Smooth muscle cell (in vitro differentiated cells): ENCODE measurements at regions not wholly inside any gene's neighbourhood (a gene's known extent, or its start where the extent isn't known, plus 50 kb on each side); places are given as distances from the start of the nearest gene placed in this dataset.

Experiments used
- DNase-seq: peaks from one replicate; lab custom pipeline; 2025; ENCODE audit not compliant: unreplicated experiment; lab: John Stamatoyannopoulos, UW
- H2AFZ ChIP-seq: fragments of 200-600 bp; sonication (generic); 2 replicates; pipeline ENCODE4 v1.6.0; 2016; ENCODE audit warnings: antibody characterized with exemption, low read depth, mild to moderate bottlenecking
- H3F3A ChIP-seq: fragments of 200-600 bp; sonication (generic); 2 replicates; pipeline ENCODE4 v1.6.0; 2017; ENCODE audit warnings: antibody characterized with exemption, low read depth
- H3K27ac ChIP-seq: fragments of 200-600 bp; sonication (generic); 2 replicates; pipeline ENCODE4 v1.5.1; 2016; ENCODE audit warnings: low read depth, mild to moderate bottlenecking
- H3K27me3 ChIP-seq: fragments of 200-600 bp; sonication (generic); 2 replicates; pipeline ENCODE4 v1.6.1; 2016; ENCODE audit warnings: low read depth, mild to moderate bottlenecking
- H3K36me3 ChIP-seq: fragments of 200-600 bp; sonication (generic); 2 replicates; pipeline ENCODE4 v1.5.1; 2016; ENCODE audit warnings: low read depth
- H3K4me1 ChIP-seq: fragments of 200-600 bp; sonication (generic); 2 replicates; pipeline ENCODE4 v1.5.1; 2016; ENCODE audit warnings: low read depth
- H3K4me2 ChIP-seq: fragments of 200-600 bp; sonication (generic); 2 replicates; pipeline ENCODE4 v1.6.0; 2016; ENCODE audit warnings: mild to moderate bottlenecking
- H3K4me3 ChIP-seq: fragments of 200-600 bp; sonication (generic); 2 replicates; pipeline ENCODE4 v1.5.1; 2016; ENCODE audit warnings: mild to moderate bottlenecking
- H3K79me2 ChIP-seq: fragments of 200-600 bp; sonication (generic); 2 replicates; pipeline ENCODE4 v1.6.0; 2016; ENCODE audit warnings: low read depth, mild to moderate bottlenecking
- H3K9ac ChIP-seq: fragments of 200-600 bp; sonication (generic); 2 replicates; pipeline ENCODE4 v1.6.0; 2016; ENCODE audit warnings: low read depth
- H3K9me3 ChIP-seq: fragments of 200-600 bp; sonication (generic); replicated peaks from 2 replicates; pipeline ENCODE4 v1.5.1; 2016; ENCODE audit warnings: low read depth
- H4K20me1 ChIP-seq: fragments of 200-600 bp; sonication (generic); 2 replicates; pipeline ENCODE4 v1.6.0; 2016; ENCODE audit warnings: low read depth
- CTCF ChIP-seq: fragments of 200-600 bp; sonication (generic); IDR thresholded peaks from 2 replicates; pipeline ENCODE4 v1.5.1; 2017; ENCODE audit warnings: borderline replicate concordance, mild to moderate bottlenecking, antibody characterized with exemption; ENCODE audit not compliant: insufficient read depth, poor library complexity, severe bottlenecking
- WGBS: methylation state at CpG from one replicate; pipeline ENCODE4 v1.1.7; 2016; ENCODE audit warnings: low lambda C conversion rate; 5-methylcytosine and 5-hydroxymethylcytosine counted together

- H3K79me2 ChIP-seq: no peaks in the 10 kb centered on the region
- H3K4me3 ChIP-seq: no peak overlapping the region
- H4K20me1 ChIP-seq: no peaks in the 10 kb centered on the region
- no peak overlapping the region for H3K27ac ChIP-seq
- WGBS: 86% methylated on average over 11 of the region's 11 CpGs
- no peak overlapping the region for H3K4me2 ChIP-seq
- no peaks in the 10 kb centered on the region for H3K27me3 ChIP-seq
- DNase-seq: no peak
- H3K9me3 ChIP-seq: no peaks in the 10 kb centered on the region
- H3K9ac ChIP-seq: no peak overlapping the region
- H3K36me3 ChIP-seq: no peaks in the 10 kb centered on the region
- H3K4me1 ChIP-seq: no peaks in the 10 kb centered on the region
- no peak overlapping the region for H2AFZ ChIP-seq
- no peak for TF ChIP-seq CTCF
- no peaks in the 10 kb centered on the region for H3F3A ChIP-seq
Observed at GRCh38 chr16:5653789-5654188, 556.2 kb upstream of the EEF2KMT start.

- Histone ChIP-seq H3K9me3 (no peaks in the 10 kb centered on the region), H3K27ac (no peak overlapping the region), H2AFZ (no peak overlapping the region), H3K36me3 (no peaks in the 10 kb centered on the region), H3K4me1 (no peaks in the 10 kb centered on the region), H3F3A (no peaks in the 10 kb centered on the region), H3K4me3 (no peak overlapping the region), H3K4me2 (no peak overlapping the region), H3K9ac (no peak overlapping the region), H3K79me2 (no peaks in the 10 kb centered on the region), H4K20me1 (no peaks in the 10 kb centered on the region), H3K27me3 (no peaks in the 10 kb centered on the region)
- no peak for TF ChIP-seq CTCF
- no peak for DNase-seq
- WGBS: 94% methylated on average over 10 of the region's 10 CpGs
Observed at GRCh38 chr16:5653041-5653440, 555.4 kb upstream of the EEF2KMT start.

GRCh38 chr16:5649762-5650743 lies 552.5 kb upstream of the EEF2KMT start:
- H2AFZ ChIP-seq: no peak overlapping the region
- 77% methylated on average over 22 of the region's 22 CpGs for WGBS
- H4K20me1 ChIP-seq: no peaks in the 10 kb centered on the region
- no peak overlapping the region for H3K27ac ChIP-seq
- H3K4me1 ChIP-seq: no peaks in the 10 kb centered on the region
- no peaks in the 10 kb centered on the region for H3F3A ChIP-seq
- no peaks in the 10 kb centered on the region for H3K36me3 ChIP-seq
- H3K9ac ChIP-seq: no peak overlapping the region
- no peak for DNase-seq
- H3K4me2 ChIP-seq: no peak overlapping the region
- H3K4me3 ChIP-seq: no peak overlapping the region
- H3K79me2 ChIP-seq: no peaks in the 10 kb centered on the region
- no peaks in the 10 kb centered on the region for H3K27me3 ChIP-seq
- no peak for TF ChIP-seq CTCF
- no peaks in the 10 kb centered on the region for H3K9me3 ChIP-seq
